NCI-H345 (cell line): ENCODE measurements at regions not wholly inside any gene's neighbourhood (a gene's known extent, or its start where the extent isn't known, plus 50 kb on each side); places are given as distances from the start of the nearest gene placed in this dataset.

ENCODE experiments used
- DNase-seq: peaks from one replicate; lab custom pipeline; 2025; lab: John Stamatoyannopoulos, UW

GRCh38 chr2:147649286-147649685, 195.5 kb upstream of the ACVR2A start:
- DNase-seq: no peak

GRCh38 chr2:147648471-147648870, 196.4 kb upstream of the ACVR2A start:
- no peak for DNase-seq

GRCh38 chr2:147647816-147648215, 197.0 kb upstream of the ACVR2A start:
- DNase-seq: no peak

- no peak for DNase-seq
Measured at GRCh38 chr2:147646818-147647468, 197.9 kb upstream of the ACVR2A start.

- DNase-seq: no peak
Measured at GRCh38 chr2:147644491-147644890, 200.3 kb upstream of the ACVR2A start.

GRCh38 chr2:147642765-147643164, 202.1 kb upstream of the ACVR2A start:
- no peak for DNase-seq

- no peak for DNase-seq
Measured at GRCh38 chr2:147641651-147642050, 203.2 kb upstream of the ACVR2A start.

- no peak for DNase-seq
Measured at GRCh38 chr2:147639891-147640290, 204.9 kb upstream of the ACVR2A start.

GRCh38 chr2:147639386-147639785, 205.4 kb upstream of the ACVR2A start:
- no peak for DNase-seq

- no peak for DNase-seq
Measured at GRCh38 chr2:147636886-147637285, 207.9 kb upstream of the ACVR2A start.

GRCh38 chr2:147636238-147636882, 208.5 kb upstream of the ACVR2A start:
- DNase-seq: no peak

GRCh38 chr2:147634826-147635225, 210.0 kb upstream of the ACVR2A start:
- no peak for DNase-seq

- DNase-seq: no peak
Measured at GRCh38 chr2:147632198-147632597, 212.6 kb upstream of the ACVR2A start.

- no peak for DNase-seq
Measured at GRCh38 chr2:147631294-147631693, 213.5 kb upstream of the ACVR2A start.

- DNase-seq: no peak
Measured at GRCh38 chr2:147630585-147630984, 214.2 kb upstream of the ACVR2A start.

- no peak for DNase-seq
Measured at GRCh38 chr2:147628971-147629421, 215.8 kb upstream of the ACVR2A start.

- no peak for DNase-seq
Measured at GRCh38 chr2:147623328-147623727, 221.5 kb upstream of the ACVR2A start.

- DNase-seq: no peak
Measured at GRCh38 chr2:147621656-147622197, 223.1 kb upstream of the ACVR2A start.

- no peak for DNase-seq
Measured at GRCh38 chr2:147619808-147620207, 225.0 kb upstream of the ACVR2A start.

- no peak for DNase-seq
Measured at GRCh38 chr2:147615726-147616125, 229.1 kb upstream of the ACVR2A start.

- DNase-seq: no peak
Measured at GRCh38 chr2:147614979-147615470, 229.8 kb upstream of the ACVR2A start.

- DNase-seq: no peak
Measured at GRCh38 chr2:147614471-147614870, 230.4 kb upstream of the ACVR2A start.

- no peak for DNase-seq
Measured at GRCh38 chr2:147610496-147611040, 234.3 kb upstream of the ACVR2A start.
